ENCODE measurements at regions not wholly inside any gene's neighbourhood (a gene's known extent, or its start where the extent isn't known, plus 50 kb on each side); places are given as distances from the start of the nearest gene placed in this dataset.
"Not testable (repeated sequence)": the region's sequence is repeated elsewhere in the genome, so short reads cannot be mapped to it uniquely, and the experiment has no call there.

- Histone ChIP-seq H3K4me3 (no peak overlapping the region), H3K36me3 (ENCODE audit: low read depth) (no peaks in the 10 kb centered on the region), H3K9me3 (no peaks in the 10 kb centered on the region), H3K4me1 (ENCODE audit: low read depth) (no peaks in the 10 kb centered on the region)
- TF ChIP-seq CTCF (IDR thresholded peaks at IDR 0.05) = no peak
- intact Hi-C loops (cut with DNase I, micrococcal nuclease) = no loop called here
- DNase-seq (no peak), ATAC-seq (no peak)
Observed at GRCh38 chr4:118410138-118410537, 57.3 kb upstream of the PRSS12 start.

- H3K4me1 ChIP-seq (ENCODE audit: low read depth) = no peaks in the 10 kb centered on the region
- no peak for TF ChIP-seq CTCF (IDR thresholded peaks at IDR 0.05)
- no peak overlapping the region for H3K4me3 ChIP-seq
- DNase-seq (no peak), ATAC-seq (no peak)
- no peaks in the 10 kb centered on the region for H3K9me3 ChIP-seq
- no peaks in the 10 kb centered on the region for H3K36me3 ChIP-seq (ENCODE audit: low read depth)
- intact Hi-C loops (cut with DNase I, micrococcal nuclease) = no loop called here
Observed at GRCh38 chr4:118417325-118417724, 64.5 kb upstream of the PRSS12 start.

- ATAC-seq; H3K9me3 ChIP-seq; H3K4me1 ChIP-seq (ENCODE audit: low read depth); DNase-seq; H3K4me3 ChIP-seq; intact Hi-C loops (cut with DNase I, micrococcal nuclease); H3K36me3 ChIP-seq (ENCODE audit: low read depth): not testable (repeated sequence)
Observed at GRCh38 chr4:118417800-118418199, 65.0 kb upstream of the PRSS12 start.

- DNase-seq; H3K4me3 ChIP-seq; H3K4me1 ChIP-seq (ENCODE audit: low read depth); H3K9me3 ChIP-seq; intact Hi-C loops (cut with DNase I, micrococcal nuclease); ATAC-seq; H3K36me3 ChIP-seq (ENCODE audit: low read depth): not testable (repeated sequence)
Observed at GRCh38 chr4:118418396-118418795, 65.6 kb upstream of the PRSS12 start.

GRCh38 chr4:118419626-118420025 is 66.8 kb upstream of the PRSS12 start:
- DNase-seq; H3K36me3 ChIP-seq (ENCODE audit: low read depth); H3K4me1 ChIP-seq (ENCODE audit: low read depth); H3K4me3 ChIP-seq; H3K9me3 ChIP-seq; ATAC-seq; intact Hi-C loops (cut with DNase I, micrococcal nuclease): not testable (repeated sequence)

GRCh38 chr4:118424062-118424461 is 71.3 kb upstream of the PRSS12 start:
- H3K4me3 ChIP-seq; H3K9me3 ChIP-seq; H3K36me3 ChIP-seq (ENCODE audit: low read depth); intact Hi-C loops (cut with DNase I, micrococcal nuclease); ATAC-seq; H3K4me1 ChIP-seq (ENCODE audit: low read depth): not testable (repeated sequence)
- peak; percentile 55 to 76 (median 59) for DNase-seq
- peak; percentile 16 for TF ChIP-seq CTCF (IDR thresholded peaks at IDR 0.05)

GRCh38 chr4:118428881-118429280 is 76.1 kb upstream of the PRSS12 start:
- DNase-seq; H3K9me3 ChIP-seq; intact Hi-C loops (cut with DNase I, micrococcal nuclease); H3K4me3 ChIP-seq; H3K36me3 ChIP-seq (ENCODE audit: low read depth); H3K4me1 ChIP-seq (ENCODE audit: low read depth); ATAC-seq: not testable (repeated sequence)

GRCh38 chr4:118432359-118432758 is 79.6 kb upstream of the PRSS12 start:
- DNase-seq; H3K4me1 ChIP-seq (ENCODE audit: low read depth); intact Hi-C loops (cut with DNase I, micrococcal nuclease); H3K36me3 ChIP-seq (ENCODE audit: low read depth); H3K9me3 ChIP-seq; H3K4me3 ChIP-seq; ATAC-seq: not testable (repeated sequence)

- DNase-seq; H3K4me3 ChIP-seq; intact Hi-C loops (cut with DNase I, micrococcal nuclease); H3K4me1 ChIP-seq (ENCODE audit: low read depth); H3K36me3 ChIP-seq (ENCODE audit: low read depth); H3K9me3 ChIP-seq; ATAC-seq: not testable (repeated sequence)
Observed at GRCh38 chr4:118433612-118434375, 81.0 kb upstream of the PRSS12 start.

GRCh38 chr4:118435415-118435814 is 82.6 kb upstream of the PRSS12 start:
- DNase-seq; H3K36me3 ChIP-seq (ENCODE audit: low read depth); intact Hi-C loops (cut with DNase I, micrococcal nuclease); H3K4me3 ChIP-seq; H3K4me1 ChIP-seq (ENCODE audit: low read depth); H3K9me3 ChIP-seq; ATAC-seq: not testable (repeated sequence)

GRCh38 chr4:118442115-118442837 is 89.5 kb upstream of the PRSS12 start:
- DNase-seq; ATAC-seq; H3K9me3 ChIP-seq; H3K4me1 ChIP-seq (ENCODE audit: low read depth); H3K4me3 ChIP-seq; intact Hi-C loops (cut with DNase I, micrococcal nuclease); H3K36me3 ChIP-seq (ENCODE audit: low read depth): not testable (repeated sequence)
